HepG2 (cell line): ENCODE measurements at regions not wholly inside any gene's neighbourhood (a gene's known extent, or its start where the extent isn't known, plus 50 kb on each side); places are given as distances from the start of the nearest gene placed in this dataset.

Source experiments
- CENPT ChIP-seq: sonication (generic); formaldehyde crosslinking; IDR thresholded peaks from 2 replicates; pipeline ENCODE4 v1.8.0; 2022; ENCODE audit warnings: low read depth, mild to moderate bottlenecking, moderate library complexity, missing genetic modification reagents
- DNMT1 ChIP-seq: sonication (generic); formaldehyde crosslinking; IDR thresholded peaks from 2 replicates; pipeline ENCODE4 v1.5.1; 2020; ENCODE audit warnings: mild to moderate bottlenecking, missing genetic modification reagents
- EP300 ChIP-seq, 3 experiments: sonication (generic) in 1 of 3; formaldehyde crosslinking in 1 of 3; IDR thresholded peaks; 2 replicates each; pipeline versions ENCODE4 v1.5.1 to v1.6.1; 2011 to 2020; ENCODE audit warnings: low read depth in 2 of 3, low read length in 2 of 3, borderline replicate concordance in 1 of 3, improper control_type of control experiment in 1 of 3, mild to moderate bottlenecking in 1 of 3, missing genetic modification reagents in 1 of 3, moderate library complexity in 1 of 3
- HNRNPL ChIP-seq: fragments of 200-400 bp; formaldehyde crosslinking; IDR thresholded peaks from 2 replicates; pipeline ENCODE4 v1.6.1; 2017; ENCODE audit warnings: mild to moderate bottlenecking, low read depth, low read length
- MIXL1 ChIP-seq: IDR thresholded peaks from 2 replicates; pipeline ENCODE4 v1.6.1; 2016
- NR2F6 ChIP-seq, 2 experiments: IDR thresholded peaks; 2 replicates each; pipeline ENCODE4 v1.6.1; 2016; ENCODE audit warnings: antibody characterized with exemption in 1 of 2, mild to moderate bottlenecking in 1 of 2
- REPIN1 ChIP-seq: sonication (generic); formaldehyde crosslinking; IDR thresholded peaks from 2 replicates; pipeline ENCODE4 v1.8.0; 2022; ENCODE audit warnings: missing genetic modification reagents, low read depth, mild to moderate bottlenecking, borderline replicate concordance
- SMARCE1 ChIP-seq: fragments of 450-650 bp; IDR thresholded peaks from 2 replicates; pipeline ENCODE4 v1.6.1; 2017; ENCODE audit warnings: borderline replicate concordance
- YEATS2 ChIP-seq: sonication (generic); formaldehyde crosslinking; IDR thresholded peaks from 2 replicates; pipeline ENCODE4 v1.4.0; 2020; ENCODE audit warnings: missing genetic modification reagents, borderline replicate concordance
- ZNF124 ChIP-seq: sonication (generic); formaldehyde crosslinking; IDR thresholded peaks from 2 replicates; pipeline ENCODE4 v1.4.0; 2020; ENCODE audit warnings: missing genetic modification reagents
- ZNF788 ChIP-seq: sonication (generic); formaldehyde crosslinking; IDR thresholded peaks from 2 replicates; pipeline ENCODE4 v1.5.0; 2020; ENCODE audit warnings: mild to moderate bottlenecking, missing genetic modification reagents, borderline replicate concordance
- ZNF879 ChIP-seq: sonication (generic); formaldehyde crosslinking; IDR thresholded peaks from 2 replicates; pipeline ENCODE4 v1.8.1; 2023; ENCODE audit warnings: missing genetic modification reagents
- TF ChIP-seq, protein P1 (sequence below): sonication (generic); formaldehyde crosslinking; IDR thresholded peaks from 2 replicates; pipeline ENCODE4 v1.4.0; 2020; ENCODE audit warnings: missing genetic modification reagents, borderline replicate concordance
- TF ChIP-seq, protein P2 (sequence below): sonication (generic); formaldehyde crosslinking; IDR thresholded peaks from 2 replicates; pipeline ENCODE4 v1.8.0; 2022; ENCODE audit warnings: mild to moderate bottlenecking, missing genetic modification reagents, moderate library complexity
- TF ChIP-seq, protein P3 (sequence below): sonication (generic); formaldehyde crosslinking; IDR thresholded peaks from 2 replicates; pipeline ENCODE4 v1.8.0; 2022; ENCODE audit warnings: mild to moderate bottlenecking, missing genetic modification reagents
- TF ChIP-seq, protein P4 (sequence below): IDR thresholded peaks from 2 replicates; pipeline ENCODE4 v1.6.1; 2016; ENCODE audit warnings: missing genetic modification reagents, missing compliant biosample characterization
- TF ChIP-seq, protein P5 (sequence below): sonication (generic); formaldehyde crosslinking; IDR thresholded peaks from 2 replicates; pipeline ENCODE4 v1.4.0; 2020; ENCODE audit warnings: missing genetic modification reagents, borderline replicate concordance
- TF ChIP-seq, protein P6 (sequence below): sonication (generic); formaldehyde crosslinking; IDR thresholded peaks from 2 replicates; pipeline ENCODE4 v1.5.0; 2020; ENCODE audit warnings: mild to moderate bottlenecking, low read depth, missing genetic modification reagents, borderline replicate concordance
- TF ChIP-seq, protein P7 (sequence below): sonication (generic); formaldehyde crosslinking; IDR thresholded peaks from 2 replicates; pipeline ENCODE4 v1.5.0; 2020; ENCODE audit warnings: mild to moderate bottlenecking, missing genetic modification reagents, borderline replicate concordance

DNA sequence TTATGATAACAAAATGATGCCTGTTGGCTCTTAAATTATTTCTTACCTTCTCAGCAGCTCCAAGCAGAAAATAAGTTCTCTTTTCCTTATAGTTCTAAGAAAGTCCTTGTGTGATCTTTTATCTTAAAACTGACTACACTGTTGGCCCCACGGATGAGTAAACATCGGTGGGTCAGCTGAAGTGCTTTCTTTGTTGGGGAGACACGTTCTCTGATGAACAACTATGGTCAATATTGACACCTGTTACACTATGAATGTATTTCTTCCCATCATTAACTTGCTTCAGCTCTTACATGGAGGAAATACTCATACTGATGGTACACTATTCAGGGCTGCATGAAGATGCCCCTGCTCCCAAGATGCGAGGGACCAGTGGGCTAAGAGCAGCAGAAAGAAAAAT lies 110.8 kb upstream of the EEA1 start (continued):
- TF ChIP-seq EP300 (IDR thresholded peaks at IDR 0.05; ENCODE audit: low read depth in 2 of 2, low read length in 2 of 2) (peak in 1 of 2 experiments; percentile 71; a peak in 1 of 4 replicates), EP300 (CRISPR knock-in tag; IDR thresholded peaks at IDR 0.05; ENCODE audit: borderline replicate concordance) (no peak), DNMT1 (CRISPR knock-in tag) (no peak), REPIN1 (no peak), HNRNPL (no peak), NR2F6 (IDR thresholded peaks at IDR 0.05) (no peak), NR2F6 (CRISPR knock-in tag; IDR thresholded peaks at IDR 0.05) (no peak; the same call in 1 of the 2 replicates), MIXL1 (CRISPR knock-in tag) (no peak), ZNF788 (CRISPR knock-in tag) (no peak), CENPT (CRISPR knock-in tag) (no peak), SMARCE1 (no peak), ZNF124 (CRISPR knock-in tag) (no peak), ZNF879 (CRISPR knock-in tag) (no peak), YEATS2 (no peak)
- TF ChIP-seq, protein P1, sequence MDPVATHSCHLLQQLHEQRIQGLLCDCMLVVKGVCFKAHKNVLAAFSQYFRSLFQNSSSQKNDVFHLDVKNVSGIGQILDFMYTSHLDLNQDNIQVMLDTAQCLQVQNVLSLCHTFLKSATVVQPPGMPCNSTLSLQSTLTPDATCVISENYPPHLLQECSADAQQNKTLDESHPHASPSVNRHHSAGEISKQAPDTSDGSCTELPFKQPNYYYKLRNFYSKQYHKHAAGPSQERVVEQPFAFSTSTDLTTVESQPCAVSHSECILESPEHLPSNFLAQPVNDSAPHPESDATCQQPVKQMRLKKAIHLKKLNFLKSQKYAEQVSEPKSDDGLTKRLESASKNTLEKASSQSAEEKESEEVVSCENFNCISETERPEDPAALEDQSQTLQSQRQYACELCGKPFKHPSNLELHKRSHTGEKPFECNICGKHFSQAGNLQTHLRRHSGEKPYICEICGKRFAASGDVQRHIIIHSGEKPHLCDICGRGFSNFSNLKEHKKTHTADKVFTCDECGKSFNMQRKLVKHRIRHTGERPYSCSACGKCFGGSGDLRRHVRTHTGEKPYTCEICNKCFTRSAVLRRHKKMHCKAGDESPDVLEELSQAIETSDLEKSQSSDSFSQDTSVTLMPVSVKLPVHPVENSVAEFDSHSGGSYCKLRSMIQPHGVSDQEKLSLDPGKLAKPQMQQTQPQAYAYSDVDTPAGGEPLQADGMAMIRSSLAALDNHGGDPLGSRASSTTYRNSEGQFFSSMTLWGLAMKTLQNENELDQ (CRISPR knock-in tag), result no peak
- TF ChIP-seq, protein P2, sequence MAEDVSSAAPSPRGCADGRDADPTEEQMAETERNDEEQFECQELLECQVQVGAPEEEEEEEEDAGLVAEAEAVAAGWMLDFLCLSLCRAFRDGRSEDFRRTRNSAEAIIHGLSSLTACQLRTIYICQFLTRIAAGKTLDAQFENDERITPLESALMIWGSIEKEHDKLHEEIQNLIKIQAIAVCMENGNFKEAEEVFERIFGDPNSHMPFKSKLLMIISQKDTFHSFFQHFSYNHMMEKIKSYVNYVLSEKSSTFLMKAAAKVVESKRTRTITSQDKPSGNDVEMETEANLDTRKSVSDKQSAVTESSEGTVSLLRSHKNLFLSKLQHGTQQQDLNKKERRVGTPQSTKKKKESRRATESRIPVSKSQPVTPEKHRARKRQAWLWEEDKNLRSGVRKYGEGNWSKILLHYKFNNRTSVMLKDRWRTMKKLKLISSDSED, result no peak
- TF ChIP-seq, protein P3, sequence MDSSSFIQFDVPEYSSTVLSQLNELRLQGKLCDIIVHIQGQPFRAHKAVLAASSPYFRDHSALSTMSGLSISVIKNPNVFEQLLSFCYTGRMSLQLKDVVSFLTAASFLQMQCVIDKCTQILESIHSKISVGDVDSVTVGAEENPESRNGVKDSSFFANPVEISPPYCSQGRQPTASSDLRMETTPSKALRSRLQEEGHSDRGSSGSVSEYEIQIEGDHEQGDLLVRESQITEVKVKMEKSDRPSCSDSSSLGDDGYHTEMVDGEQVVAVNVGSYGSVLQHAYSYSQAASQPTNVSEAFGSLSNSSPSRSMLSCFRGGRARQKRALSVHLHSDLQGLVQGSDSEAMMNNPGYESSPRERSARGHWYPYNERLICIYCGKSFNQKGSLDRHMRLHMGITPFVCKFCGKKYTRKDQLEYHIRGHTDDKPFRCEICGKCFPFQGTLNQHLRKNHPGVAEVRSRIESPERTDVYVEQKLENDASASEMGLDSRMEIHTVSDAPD (CRISPR knock-in tag), result no peak
- TF ChIP-seq, protein P4, sequence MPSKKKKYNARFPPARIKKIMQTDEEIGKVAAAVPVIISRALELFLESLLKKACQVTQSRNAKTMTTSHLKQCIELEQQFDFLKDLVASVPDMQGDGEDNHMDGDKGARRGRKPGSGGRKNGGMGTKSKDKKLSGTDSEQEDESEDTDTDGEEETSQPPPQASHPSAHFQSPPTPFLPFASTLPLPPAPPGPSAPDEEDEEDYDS (CRISPR knock-in tag), result no peak
- TF ChIP-seq, protein P5, sequence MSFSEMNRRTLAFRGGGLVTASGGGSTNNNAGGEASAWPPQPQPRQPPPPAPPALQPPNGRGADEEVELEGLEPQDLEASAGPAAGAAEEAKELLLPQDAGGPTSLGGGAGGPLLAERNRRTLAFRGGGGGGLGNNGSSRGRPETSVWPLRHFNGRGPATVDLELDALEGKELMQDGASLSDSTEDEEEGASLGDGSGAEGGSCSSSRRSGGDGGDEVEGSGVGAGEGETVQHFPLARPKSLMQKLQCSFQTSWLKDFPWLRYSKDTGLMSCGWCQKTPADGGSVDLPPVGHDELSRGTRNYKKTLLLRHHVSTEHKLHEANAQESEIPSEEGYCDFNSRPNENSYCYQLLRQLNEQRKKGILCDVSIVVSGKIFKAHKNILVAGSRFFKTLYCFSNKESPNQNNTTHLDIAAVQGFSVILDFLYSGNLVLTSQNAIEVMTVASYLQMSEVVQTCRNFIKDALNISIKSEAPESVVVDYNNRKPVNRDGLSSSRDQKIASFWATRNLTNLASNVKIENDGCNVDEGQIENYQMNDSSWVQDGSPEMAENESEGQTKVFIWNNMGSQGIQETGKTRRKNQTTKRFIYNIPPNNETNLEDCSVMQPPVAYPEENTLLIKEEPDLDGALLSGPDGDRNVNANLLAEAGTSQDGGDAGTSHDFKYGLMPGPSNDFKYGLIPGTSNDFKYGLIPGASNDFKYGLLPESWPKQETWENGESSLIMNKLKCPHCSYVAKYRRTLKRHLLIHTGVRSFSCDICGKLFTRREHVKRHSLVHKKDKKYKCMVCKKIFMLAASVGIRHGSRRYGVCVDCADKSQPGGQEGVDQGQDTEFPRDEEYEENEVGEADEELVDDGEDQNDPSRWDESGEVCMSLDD (CRISPR knock-in tag), result no peak
- TF ChIP-seq, protein P6, sequence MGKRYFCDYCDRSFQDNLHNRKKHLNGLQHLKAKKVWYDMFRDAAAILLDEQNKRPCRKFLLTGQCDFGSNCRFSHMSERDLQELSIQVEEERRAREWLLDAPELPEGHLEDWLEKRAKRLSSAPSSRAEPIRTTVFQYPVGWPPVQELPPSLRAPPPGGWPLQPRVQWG (CRISPR knock-in tag), result no peak
- TF ChIP-seq, protein P7, sequence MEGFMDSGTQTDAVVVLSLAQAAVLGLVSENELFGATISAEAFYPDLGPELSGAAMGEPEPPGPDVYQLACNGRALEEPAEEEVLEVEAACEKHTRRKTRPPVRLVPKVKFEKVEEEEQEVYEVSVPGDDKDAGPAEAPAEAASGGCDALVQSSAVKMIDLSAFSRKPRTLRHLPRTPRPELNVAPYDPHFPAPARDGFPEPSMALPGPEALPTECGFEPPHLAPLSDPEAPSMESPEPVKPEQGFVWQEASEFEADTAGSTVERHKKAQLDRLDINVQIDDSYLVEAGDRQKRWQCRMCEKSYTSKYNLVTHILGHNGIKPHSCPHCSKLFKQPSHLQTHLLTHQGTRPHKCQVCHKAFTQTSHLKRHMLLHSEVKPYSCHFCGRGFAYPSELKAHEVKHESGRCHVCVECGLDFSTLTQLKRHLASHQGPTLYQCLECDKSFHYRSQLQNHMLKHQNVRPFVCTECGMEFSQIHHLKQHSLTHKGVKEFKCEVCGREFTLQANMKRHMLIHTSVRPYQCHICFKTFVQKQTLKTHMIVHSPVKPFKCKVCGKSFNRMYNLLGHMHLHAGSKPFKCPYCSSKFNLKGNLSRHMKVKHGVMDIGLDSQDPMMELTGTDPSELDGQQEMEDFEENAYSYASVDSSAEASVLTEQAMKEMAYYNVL (CRISPR knock-in tag), result no peak
